Stimulated activated naive CD8-positive, alpha-beta T cell treated with anti-CD3 and anti-CD28 coated beads, Interleukin-15, amount 100 ng/mL, for 72 hours (primary cell): ENCODE measurements at regions not wholly inside any gene's neighbourhood (a gene's known extent, or its start where the extent isn't known, plus 50 kb on each side); places are given as distances from the start of the nearest gene placed in this dataset.

ENCODE experiments used
- ATAC-seq: fragments of 150-1000 bp; cut with Tn5 transposase; 2 replicates; pipeline ENCODE4 v1.10.0; 2021; ENCODE audit warnings: mild to moderate bottlenecking, moderate library complexity
- DNase-seq, 2 donors: peaks; one replicate each; pipeline ENCODE4 v3.0.0; 2021 to 2022
- H3K27ac Mint-ChIP-seq, 2 donors: one replicate each; pipeline ENCODE4 v1.8.0; 2022; ENCODE audit warnings: mild to moderate bottlenecking in 2 of 2, mixed read lengths in 2 of 2, moderate library complexity in 2 of 2
- H3K27me3 Mint-ChIP-seq: one replicate; pipeline ENCODE4 v1.8.0; 2022; ENCODE audit warnings: mixed read lengths
- H3K4me1 Mint-ChIP-seq: one replicate; pipeline ENCODE4 v1.8.0; 2022; ENCODE audit warnings: mild to moderate bottlenecking, mixed read lengths
- H3K4me3 Mint-ChIP-seq, 2 donors: one replicate each; pipeline ENCODE4 v1.8.0; 2022; ENCODE audit warnings: mild to moderate bottlenecking in 2 of 2, mixed read lengths in 2 of 2, moderate library complexity in 1 of 2
- H3K9me3 Mint-ChIP-seq, 2 donors: one replicate each; pipeline ENCODE4 v1.8.0; 2022; ENCODE audit warnings: mixed read lengths in 2 of 2

- no peaks in the 10 kb centered on the region for H3K27me3 Mint-ChIP-seq
- ATAC-seq (no peak), DNase-seq (no peak)
- H3K4me3 Mint-ChIP-seq, result no peak overlapping the region
- H3K9me3 Mint-ChIP-seq, result no peaks in the 10 kb centered on the region
- no peak overlapping the region for H3K27ac Mint-ChIP-seq
- no peaks in the 10 kb centered on the region for H3K4me1 Mint-ChIP-seq
Measured at GRCh38 chr18:77552945-77553344, 303.3 kb downstream of the GALR1 start.

GRCh38 chr18:77554061-77554460, 304.4 kb downstream of the GALR1 start:
- no peak overlapping the region for H3K27ac Mint-ChIP-seq
- no peaks in the 10 kb centered on the region for H3K27me3 Mint-ChIP-seq
- ATAC-seq (no peak), DNase-seq (no peak)
- no peak overlapping the region for H3K4me3 Mint-ChIP-seq
- H3K4me1 Mint-ChIP-seq, result no peaks in the 10 kb centered on the region
- no peaks in the 10 kb centered on the region for H3K9me3 Mint-ChIP-seq

- no peak overlapping the region for H3K4me3 Mint-ChIP-seq
- H3K27me3 Mint-ChIP-seq, result no peaks in the 10 kb centered on the region
- peaks cover 10% of the 10 kb centered on the region for H3K4me1 Mint-ChIP-seq
- no peak for ATAC-seq
- H3K9me3 Mint-ChIP-seq, result no peaks in the 10 kb centered on the region
- no peak for DNase-seq
- H3K27ac Mint-ChIP-seq, result no peak overlapping the region
Measured at GRCh38 chr18:77557046-77557587, 307.5 kb downstream of the GALR1 start.

GRCh38 chr18:77559274-77559910, 309.7 kb downstream of the GALR1 start:
- no peaks in the 10 kb centered on the region for H3K9me3 Mint-ChIP-seq
- no peak overlapping the region for H3K27ac Mint-ChIP-seq

GRCh38 chr18:77560341-77560992, 310.8 kb downstream of the GALR1 start:
- ATAC-seq, result peak; percentile 88
- no peak for DNase-seq

More at GRCh38 chr18:77559274-77559910, 309.7 kb downstream of the GALR1 start:
- no peak for ATAC-seq
- Mint-ChIP-seq H3K4me3 (no peak overlapping the region), H3K4me1 (peaks cover 10% of the 10 kb centered on the region), H3K27me3 (peaks cover 2% of the 10 kb centered on the region)
- no peak for DNase-seq

GRCh38 chr18:77566604-77567003, 317.0 kb downstream of the GALR1 start:
- DNase-seq, result no peak
- Mint-ChIP-seq H3K4me3 (no peak overlapping the region), H3K27ac (no peak overlapping the region), H3K27me3 (peaks cover 9% of the 10 kb centered on the region), H3K4me1 (no peaks in the 10 kb centered on the region), H3K9me3 (peaks cover 0 to 24% of the 10 kb centered on the region in 2 donors)
- no peak for ATAC-seq

More at GRCh38 chr18:77560341-77560992, 310.8 kb downstream of the GALR1 start:
- H3K27ac Mint-ChIP-seq, result peak overlapping the region in 1 of 2 donors; percentile 53
- H3K4me1 Mint-ChIP-seq, result peaks cover 10% of the 10 kb centered on the region
- H3K4me3 Mint-ChIP-seq, result peak overlapping the region in 1 of 2 donors; percentile 10
- H3K9me3 Mint-ChIP-seq, result no peaks in the 10 kb centered on the region
- peaks cover 6% of the 10 kb centered on the region for H3K27me3 Mint-ChIP-seq

- H3K27me3 Mint-ChIP-seq, result peaks cover 15% of the 10 kb centered on the region
- H3K4me1 Mint-ChIP-seq, result no peaks in the 10 kb centered on the region
- no peak overlapping the region for H3K4me3 Mint-ChIP-seq
- DNase-seq, result no peak
- no peak for ATAC-seq
- H3K27ac Mint-ChIP-seq, result no peak overlapping the region
- H3K9me3 Mint-ChIP-seq, result peaks cover 0 to 24% of the 10 kb centered on the region in 2 donors
Measured at GRCh38 chr18:77567205-77567604, 317.6 kb downstream of the GALR1 start.

GRCh38 chr18:77571743-77572142, 322.1 kb downstream of the GALR1 start:
- H3K4me3 Mint-ChIP-seq, result no peak overlapping the region
- H3K27me3 Mint-ChIP-seq, result peaks cover 26% of the 10 kb centered on the region
- ATAC-seq, result no peak
- DNase-seq, result no peak
- no peak overlapping the region for H3K27ac Mint-ChIP-seq
- peaks cover 0 to 24% of the 10 kb centered on the region in 2 donors for H3K9me3 Mint-ChIP-seq
- H3K4me1 Mint-ChIP-seq, result no peaks in the 10 kb centered on the region

- H3K9me3 Mint-ChIP-seq, result peaks cover 0 to 24% of the 10 kb centered on the region in 2 donors
- no peak overlapping the region for H3K27ac Mint-ChIP-seq
- no peaks in the 10 kb centered on the region for H3K4me1 Mint-ChIP-seq
- DNase-seq (no peak), ATAC-seq (no peak)
- peaks cover 33% of the 10 kb centered on the region for H3K27me3 Mint-ChIP-seq
- H3K4me3 Mint-ChIP-seq, result no peak overlapping the region
Measured at GRCh38 chr18:77572537-77572936, 322.9 kb downstream of the GALR1 start.

- H3K4me3 Mint-ChIP-seq, result no peak overlapping the region
- no peak for ATAC-seq
- peaks cover 0 to 14% of the 10 kb centered on the region in 2 donors for H3K9me3 Mint-ChIP-seq
- H3K27ac Mint-ChIP-seq, result no peak overlapping the region
- H3K27me3 Mint-ChIP-seq, result peaks cover 33% of the 10 kb centered on the region
- no peaks in the 10 kb centered on the region for H3K4me1 Mint-ChIP-seq
- DNase-seq, result no peak
Measured at GRCh38 chr18:77573571-77573970, 323.9 kb downstream of the GALR1 start.

GRCh38 chr18:77590943-77591515, 341.4 kb downstream of the GALR1 start:
- Mint-ChIP-seq H3K4me3 (no peak overlapping the region), H3K4me1 (no peaks in the 10 kb centered on the region), H3K9me3 (no peaks in the 10 kb centered on the region), H3K27me3 (no peaks in the 10 kb centered on the region), H3K27ac (no peak overlapping the region)
- DNase-seq (no peak), ATAC-seq (no peak)

- no peaks in the 10 kb centered on the region for H3K4me1 Mint-ChIP-seq
- H3K27ac Mint-ChIP-seq, result no peak overlapping the region
- H3K27me3 Mint-ChIP-seq, result no peaks in the 10 kb centered on the region
- DNase-seq, result no peak
- no peak overlapping the region for H3K4me3 Mint-ChIP-seq
- H3K9me3 Mint-ChIP-seq, result no peaks in the 10 kb centered on the region
- ATAC-seq, result no peak
Measured at GRCh38 chr18:77597726-77598125, 348.1 kb downstream of the GALR1 start.

GRCh38 chr18:77600674-77601073, 351.0 kb downstream of the GALR1 start:
- Mint-ChIP-seq H3K4me1 (no peaks in the 10 kb centered on the region), H3K27ac (no peak overlapping the region), H3K4me3 (no peak overlapping the region), H3K27me3 (no peaks in the 10 kb centered on the region), H3K9me3 (no peaks in the 10 kb centered on the region)
- ATAC-seq, result peak; percentile 37
- no peak for DNase-seq

GRCh38 chr18:77601567-77601966, 351.9 kb downstream of the GALR1 start:
- Mint-ChIP-seq H3K4me3 (no peak overlapping the region), H3K9me3 (no peaks in the 10 kb centered on the region), H3K4me1 (no peaks in the 10 kb centered on the region), H3K27me3 (peaks cover 8% of the 10 kb centered on the region), H3K27ac (no peak overlapping the region)
- no peak for ATAC-seq
- no peak for DNase-seq

- Mint-ChIP-seq H3K9me3 (no peaks in the 10 kb centered on the region), H3K27me3 (peaks cover 14% of the 10 kb centered on the region), H3K4me3 (no peak overlapping the region), H3K4me1 (no peaks in the 10 kb centered on the region), H3K27ac (no peak overlapping the region)
- ATAC-seq (no peak), DNase-seq (no peak)
Measured at GRCh38 chr18:77607087-77607486, 357.4 kb downstream of the GALR1 start.

GRCh38 chr18:77608807-77609206, 359.2 kb downstream of the GALR1 start:
- no peak for ATAC-seq
- Mint-ChIP-seq H3K27ac (no peak overlapping the region), H3K27me3 (peaks cover 14% of the 10 kb centered on the region), H3K4me3 (no peak overlapping the region), H3K4me1 (no peaks in the 10 kb centered on the region), H3K9me3 (no peaks in the 10 kb centered on the region)
- no peak for DNase-seq
